H9 (cell line): ENCODE measurements at regions not wholly inside any gene's neighbourhood (a gene's known extent, or its start where the extent isn't known, plus 50 kb on each side); places are given as distances from the start of the nearest gene placed in this dataset.

Experiments
- DNase-seq: peaks from one replicate; pipeline ENCODE4 v3.0.0-alpha.2; 2017
- H2AFZ ChIP-seq: one replicate; pipeline ENCODE4 v1.6.1; 2013; ENCODE audit warnings: mild to moderate bottlenecking, low read length, control low read depth, moderate library complexity
- H2AK5ac ChIP-seq: 2 replicates; pipeline ENCODE4 v1.6.1; 2013; ENCODE audit warnings: low read length, control low read depth, mixed read lengths; ENCODE audit not compliant: insufficient read length
- H2BK120ac ChIP-seq: one replicate; pipeline ENCODE4 v1.6.1; 2013; ENCODE audit warnings: low read depth, mild to moderate bottlenecking, low read length, control low read depth, inconsistent platforms; ENCODE audit not compliant: poor library complexity, severe bottlenecking
- H2BK12ac ChIP-seq: 2 replicates; pipeline ENCODE4 v1.6.1; 2013; ENCODE audit warnings: low read length, control low read depth, mixed read lengths, low read depth; ENCODE audit not compliant: insufficient read length
- H2BK15ac ChIP-seq: 2 replicates; pipeline ENCODE4 v1.6.1; 2013; ENCODE audit warnings: low read depth, low read length, control low read depth
- H2BK20ac ChIP-seq: one replicate; pipeline ENCODE4 v1.6.1; 2013; ENCODE audit warnings: low read depth, mild to moderate bottlenecking, low read length, control low read depth, inconsistent platforms; ENCODE audit not compliant: poor library complexity, severe bottlenecking
- H2BK5ac ChIP-seq: 2 replicates; pipeline ENCODE4 v1.6.1; 2013; ENCODE audit warnings: low read length, control low read depth, mixed read lengths; ENCODE audit not compliant: insufficient read length
- H3K14ac ChIP-seq: 2 replicates; pipeline ENCODE4 v1.6.1; 2013; ENCODE audit warnings: low read length, control low read depth; ENCODE audit not compliant: insufficient read depth
- H3K18ac ChIP-seq: 2 replicates; pipeline ENCODE4 v1.6.1; 2013; ENCODE audit warnings: low read depth, mild to moderate bottlenecking, mixed read lengths, low read length, control low read depth; ENCODE audit not compliant: insufficient read length
- H3K23ac ChIP-seq: 2 replicates; pipeline ENCODE4 v1.6.1; 2013; ENCODE audit warnings: low read length, control low read depth, mixed read lengths, low read depth; ENCODE audit not compliant: insufficient read length
- H3K23me2 ChIP-seq: 2 replicates; pipeline ENCODE4 v1.6.1; 2013; ENCODE audit warnings: low read depth, mild to moderate bottlenecking, mixed read lengths, low read length, control low read depth; ENCODE audit not compliant: insufficient read length, poor library complexity, severe bottlenecking
- H3K27ac ChIP-seq: 2 replicates; pipeline ENCODE4 v1.5.1; 2013; ENCODE audit warnings: low read length, control low read depth, mixed read lengths, low read depth; ENCODE audit not compliant: insufficient read length
- H3K27me3 ChIP-seq: 2 replicates; pipeline ENCODE4 v1.6.1; 2013; ENCODE audit warnings: low read length, control low read depth, inconsistent platforms; ENCODE audit not compliant: insufficient read depth
- H3K4ac ChIP-seq: 2 replicates; pipeline ENCODE4 v1.6.1; 2013; ENCODE audit warnings: low read depth, mild to moderate bottlenecking, control low read depth, inconsistent platforms, low read length, moderate library complexity
- H3K4me1 ChIP-seq: 2 replicates; pipeline ENCODE4 v1.6.1; 2013; ENCODE audit warnings: low read length, control low read depth, inconsistent platforms; ENCODE audit not compliant: insufficient read depth
- H3K4me2 ChIP-seq: 2 replicates; pipeline ENCODE4 v1.6.1; 2013; ENCODE audit warnings: low read length, control low read depth, mixed read lengths; ENCODE audit not compliant: insufficient read length, insufficient read depth
- H3K56ac ChIP-seq: 2 replicates; pipeline ENCODE4 v1.6.1; 2013; ENCODE audit warnings: low read depth, mild to moderate bottlenecking, mixed read lengths, low read length, control low read depth; ENCODE audit not compliant: insufficient read length
- H3K79me1 ChIP-seq: 2 replicates; pipeline ENCODE4 v1.6.1; 2013; ENCODE audit warnings: low read depth, mild to moderate bottlenecking, moderate library complexity, low read length, control low read depth, inconsistent platforms; ENCODE audit not compliant: insufficient read depth, poor library complexity, severe bottlenecking
- H3K79me2 ChIP-seq: 2 replicates; pipeline ENCODE4 v1.6.1; 2013; ENCODE audit warnings: low read length, control low read depth, inconsistent platforms; ENCODE audit not compliant: insufficient read depth
- H3K9ac ChIP-seq: 2 replicates; pipeline ENCODE4 v1.6.1; 2013; ENCODE audit warnings: low read length, control low read depth, mixed read lengths; ENCODE audit not compliant: insufficient read length; ENCODE audit errors: extremely low read depth
- H3K9me3 ChIP-seq: one replicate; pipeline ENCODE4 v1.6.1; 2013; ENCODE audit warnings: low read depth, low read length, inconsistent platforms; ENCODE audit not compliant: control insufficient read depth
- H3T11ph ChIP-seq: one replicate; pipeline ENCODE4 v1.6.1; 2013; ENCODE audit warnings: mild to moderate bottlenecking, low read length, control low read depth, inconsistent platforms
- H4K20me1 ChIP-seq: one replicate; pipeline ENCODE4 v1.6.1; 2013; ENCODE audit not compliant: control insufficient read depth, insufficient read length, insufficient read depth
- H4K5ac ChIP-seq: 2 replicates; pipeline ENCODE4 v1.6.1; 2013; ENCODE audit warnings: low read depth, mild to moderate bottlenecking, mixed read lengths, low read length, control low read depth; ENCODE audit not compliant: insufficient read length
- H4K8ac ChIP-seq: replicated peaks from 2 replicates; pipeline ENCODE4 v1.6.1; 2013; ENCODE audit warnings: low read length, control low read depth, mixed read lengths, low read depth; ENCODE audit not compliant: insufficient read length
- H4K91ac ChIP-seq: 2 replicates; pipeline ENCODE4 v1.6.1; 2013; ENCODE audit warnings: low read depth, mild to moderate bottlenecking, moderate library complexity, mixed read lengths, low read length, control low read depth; ENCODE audit not compliant: insufficient read length
- H3K27ac Mint-ChIP-seq, 3 experiments: 2 replicates in 2 of 3; 3 replicates in 1 of 3; pipeline ENCODE4 v1.8.0; 2020 to 2021; ENCODE audit warnings: mixed read lengths in 3 of 3, mild to moderate bottlenecking in 1 of 3, moderate library complexity in 1 of 3
- H3K27me3 Mint-ChIP-seq: 2 replicates; pipeline ENCODE4 v1.8.0; 2021; ENCODE audit warnings: low read depth, mild to moderate bottlenecking, moderate library complexity, mixed read lengths
- H3K36me3 Mint-ChIP-seq, 3 experiments: 2 replicates in 2 of 3; 3 replicates in 1 of 3; pipeline ENCODE4 v1.8.0; 2020 to 2021; ENCODE audit warnings: low read depth in 3 of 3, mixed read lengths in 3 of 3; ENCODE audit not compliant: insufficient read depth in 1 of 3
- H3K4me1 Mint-ChIP-seq, 2 experiments: 2 replicates each; pipeline ENCODE4 v1.8.0; 2020; ENCODE audit warnings: mixed read lengths in 2 of 2
- H3K4me3 Mint-ChIP-seq, 2 experiments: 2 replicates in 1 of 2; 3 replicates in 1 of 2; pipeline ENCODE4 v1.8.0; 2020 to 2021; ENCODE audit warnings: mild to moderate bottlenecking in 2 of 2, mixed read lengths in 2 of 2, moderate library complexity in 1 of 2
- H3K9me3 Mint-ChIP-seq, 2 experiments: 2 replicates in 1 of 2; 3 replicates in 1 of 2; pipeline ENCODE4 v1.8.0; 2020; ENCODE audit warnings: mild to moderate bottlenecking in 2 of 2, mixed read lengths in 2 of 2, moderate library complexity in 1 of 2
- WGBS: extraction: QIAGEN DNeasy Blood & Tissue Kit; methylation state at CpG from one replicate; pipeline ENCODE4 v1.1.7; 2013; ENCODE audit warnings: missing lambda C conversion rate, low lambda C conversion rate, mixed read lengths; ENCODE audit not compliant: insufficient read length; ENCODE audit errors: extremely low coverage; 5-methylcytosine and 5-hydroxymethylcytosine counted together
- TF ChIP-seq, protein P1 (sequence below): fragments of 200-600 bp; sonication (generic); conservative IDR thresholded peaks from 3 replicates; pipeline ENCODE4 v1.8.0; 2021; ENCODE audit warnings: antibody characterized with exemption, mild to moderate bottlenecking

DNA sequence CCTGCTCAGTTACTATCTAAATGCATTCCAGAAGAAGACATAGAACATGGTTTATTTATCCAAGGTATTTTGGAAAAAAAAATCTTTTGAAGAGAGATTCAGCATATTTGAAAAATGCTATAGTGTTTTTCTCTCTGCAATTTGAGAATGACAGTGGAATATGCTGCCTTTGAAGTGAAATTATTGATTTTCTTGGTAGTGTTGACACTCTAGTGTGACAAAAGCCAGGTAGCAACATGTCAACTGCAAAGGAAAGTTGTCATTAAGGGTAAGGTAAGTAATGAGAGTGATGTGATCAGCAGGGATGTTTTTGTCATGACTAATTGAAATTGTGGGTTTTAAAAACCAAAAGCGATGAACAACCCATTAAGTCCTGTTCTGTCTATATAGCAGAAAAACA, 1387.1 kb upstream of the TMEFF2 start:
- no CpG with 5 or more reads among the region's 1 CpG for WGBS

More for the DNA sequence above, 1387.1 kb upstream of the TMEFF2 start:
- Histone ChIP-seq H3K4ac (no peak overlapping the region), H2BK20ac (no peak overlapping the region), H3K14ac (no peak overlapping the region), H3K56ac (no peak overlapping the region), H2BK15ac (no peak overlapping the region), H3K9ac (no peak overlapping the region), H3K23ac (no peak overlapping the region), H3K79me1 (no peaks in the 10 kb centered on the region), H3K9me3 (no peaks in the 10 kb centered on the region), H3K27me3 (no peaks in the 10 kb centered on the region), H2BK12ac (no peak overlapping the region), H2AK5ac (no peak overlapping the region), H3K23me2 (no peaks in the 10 kb centered on the region), H4K91ac (no peak overlapping the region), H2BK120ac (no peak overlapping the region), H3T11ph (no peak overlapping the region), H4K8ac (no peak overlapping the region), H3K4me2 (no peak overlapping the region), H3K4me1 (no peaks in the 10 kb centered on the region), H3K27ac (no peak overlapping the region), H3K18ac (no peak overlapping the region), H2AFZ (no peak overlapping the region), H2BK5ac (no peak overlapping the region), H4K5ac (no peak overlapping the region), H4K20me1 (no peaks in the 10 kb centered on the region), H3K79me2 (no peaks in the 10 kb centered on the region)
- TF ChIP-seq, protein P1, sequence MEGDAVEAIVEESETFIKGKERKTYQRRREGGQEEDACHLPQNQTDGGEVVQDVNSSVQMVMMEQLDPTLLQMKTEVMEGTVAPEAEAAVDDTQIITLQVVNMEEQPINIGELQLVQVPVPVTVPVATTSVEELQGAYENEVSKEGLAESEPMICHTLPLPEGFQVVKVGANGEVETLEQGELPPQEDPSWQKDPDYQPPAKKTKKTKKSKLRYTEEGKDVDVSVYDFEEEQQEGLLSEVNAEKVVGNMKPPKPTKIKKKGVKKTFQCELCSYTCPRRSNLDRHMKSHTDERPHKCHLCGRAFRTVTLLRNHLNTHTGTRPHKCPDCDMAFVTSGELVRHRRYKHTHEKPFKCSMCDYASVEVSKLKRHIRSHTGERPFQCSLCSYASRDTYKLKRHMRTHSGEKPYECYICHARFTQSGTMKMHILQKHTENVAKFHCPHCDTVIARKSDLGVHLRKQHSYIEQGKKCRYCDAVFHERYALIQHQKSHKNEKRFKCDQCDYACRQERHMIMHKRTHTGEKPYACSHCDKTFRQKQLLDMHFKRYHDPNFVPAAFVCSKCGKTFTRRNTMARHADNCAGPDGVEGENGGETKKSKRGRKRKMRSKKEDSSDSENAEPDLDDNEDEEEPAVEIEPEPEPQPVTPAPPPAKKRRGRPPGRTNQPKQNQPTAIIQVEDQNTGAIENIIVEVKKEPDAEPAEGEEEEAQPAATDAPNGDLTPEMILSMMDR = no peak
- Mint-ChIP-seq H3K36me3 (no peaks in the 10 kb centered on the region; a peak in 1 of 7 replicates), H3K27me3 (no peaks in the 10 kb centered on the region; the same call in 1 of the 2 replicates), H3K9me3 (peaks cover 0 to 3% of the 10 kb centered on the region in 2 experiments; a peak in 1 of 5 replicates), H3K4me3 (no peak overlapping the region), H3K27ac (no peak overlapping the region), H3K4me1 (peaks cover 8 to 9% of the 10 kb centered on the region in 2 experiments)
- DNase-seq = no peak
